KMS-11 (cell line): ENCODE measurements at regions not wholly inside any gene's neighbourhood (a gene's known extent, or its start where the extent isn't known, plus 50 kb on each side); places are given as distances from the start of the nearest gene placed in this dataset.
A peak's percentile ranks its signal among the peaks of the same experiment; 100 is the strongest.

ENCODE experiments used
- H2AFZ ChIP-seq: fragments of 200-600 bp; sonication (generic); 2 replicates; pipeline ENCODE4 v1.6.1; 2016; ENCODE audit warnings: antibody characterized with exemption, mixed run types, low read depth
- H3K27ac ChIP-seq: fragments of 200-600 bp; sonication (generic); 2 replicates; pipeline ENCODE4 v1.6.1; 2016; ENCODE audit warnings: mild to moderate bottlenecking, mixed run types
- H3K27me3 ChIP-seq: fragments of 200-600 bp; sonication (generic); 2 replicates; pipeline ENCODE4 v1.6.1; 2017; ENCODE audit warnings: mild to moderate bottlenecking, low read depth, mixed run types, moderate library complexity; ENCODE audit not compliant: insufficient read depth
- H3K36me3 ChIP-seq: fragments of 200-600 bp; sonication (generic); 2 replicates; pipeline ENCODE4 v1.6.1; 2017; ENCODE audit warnings: mild to moderate bottlenecking, mixed run types; ENCODE audit not compliant: insufficient read depth
- H3K4me1 ChIP-seq: fragments of 200-600 bp; sonication (generic); 2 replicates; pipeline ENCODE4 v1.6.1; 2016; ENCODE audit warnings: mild to moderate bottlenecking, low read depth, mixed run types; ENCODE audit not compliant: poor library complexity, severe bottlenecking
- H3K4me2 ChIP-seq: fragments of 200-600 bp; sonication (generic); 2 replicates; pipeline ENCODE4 v1.7.0; 2016; ENCODE audit warnings: mild to moderate bottlenecking, mixed run types
- H3K4me3 ChIP-seq: fragments of 200-600 bp; sonication (generic); IDR thresholded peaks from 2 replicates; pipeline ENCODE4 v1.6.1; 2017; ENCODE audit warnings: low read depth, low read length, mixed read lengths; ENCODE audit not compliant: insufficient read depth
- H3K79me2 ChIP-seq: fragments of 200-600 bp; sonication (generic); 2 replicates; pipeline ENCODE4 v1.6.1; 2016; ENCODE audit warnings: low read depth, mixed run types; ENCODE audit not compliant: insufficient read depth
- H3K9ac ChIP-seq: fragments of 200-600 bp; sonication (generic); 2 replicates; pipeline ENCODE4 v1.6.1; 2016; ENCODE audit warnings: mild to moderate bottlenecking, mixed run types
- H4K20me1 ChIP-seq: fragments of 200-600 bp; sonication (generic); 2 replicates; pipeline ENCODE4 v1.6.1; 2016; ENCODE audit warnings: mild to moderate bottlenecking, mixed run types; ENCODE audit not compliant: insufficient read depth
- TF ChIP-seq, protein P1 (sequence below): fragments of 200-600 bp; sonication (generic); conservative IDR thresholded peaks from 2 replicates; pipeline ENCODE4 v1.6.1; 2017; ENCODE audit warnings: low read depth, mild to moderate bottlenecking, antibody characterized with exemption, low read length, moderate library complexity, mixed read lengths

DNA sequence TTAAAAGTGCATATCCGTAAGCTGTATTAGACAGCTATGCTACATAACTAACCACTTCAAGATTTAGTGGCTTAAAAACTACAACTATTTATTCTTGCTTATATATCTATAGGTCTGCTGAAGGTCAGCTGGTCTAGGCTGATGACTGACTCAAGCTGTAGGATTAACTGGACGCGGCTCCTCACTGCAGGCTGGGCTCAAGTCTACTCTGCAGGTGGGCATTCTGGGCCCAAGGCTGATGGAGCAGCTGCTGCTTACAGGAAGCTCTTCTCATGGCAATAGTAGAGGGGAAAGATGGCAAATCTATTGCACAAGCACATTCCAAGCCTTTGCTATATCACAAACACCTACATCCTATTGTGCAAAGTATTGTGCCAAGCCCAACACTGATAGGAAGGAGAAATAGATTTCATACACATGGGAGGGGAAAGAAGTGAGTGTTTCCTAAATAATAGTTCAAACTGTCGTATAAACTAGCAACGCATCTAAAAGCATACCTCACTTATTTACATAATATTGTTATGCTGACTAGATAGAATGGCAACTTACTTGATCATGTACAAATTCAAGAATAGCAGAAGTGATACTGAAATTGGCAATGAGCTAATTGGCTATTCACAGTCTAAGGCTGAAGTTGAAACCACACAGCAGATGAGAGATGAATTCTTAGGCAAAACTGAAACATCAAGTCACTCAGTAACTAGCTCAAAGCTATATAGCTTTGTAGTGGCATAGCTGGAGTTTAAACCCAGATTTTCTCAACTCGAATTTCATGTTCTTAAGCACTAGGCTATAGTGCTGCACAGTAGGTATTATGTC, 263.8 kb downstream of the NKX6-1 start:
- Histone ChIP-seq H3K9ac (no peak overlapping the region), H3K36me3 (no peaks in the 10 kb centered on the region), H2AFZ (no peak overlapping the region), H3K4me3 (no peak overlapping the region), H3K4me2 (peak overlapping the region; percentile 27; the same call in 1 of the 2 replicates), H3K4me1 (peaks cover 39% of the 10 kb centered on the region), H3K27ac (no peak overlapping the region; the same call in 1 of the 2 replicates), H4K20me1 (no peaks in the 10 kb centered on the region), H3K27me3 (no peaks in the 10 kb centered on the region), H3K79me2 (no peaks in the 10 kb centered on the region)
- TF ChIP-seq, protein P1, sequence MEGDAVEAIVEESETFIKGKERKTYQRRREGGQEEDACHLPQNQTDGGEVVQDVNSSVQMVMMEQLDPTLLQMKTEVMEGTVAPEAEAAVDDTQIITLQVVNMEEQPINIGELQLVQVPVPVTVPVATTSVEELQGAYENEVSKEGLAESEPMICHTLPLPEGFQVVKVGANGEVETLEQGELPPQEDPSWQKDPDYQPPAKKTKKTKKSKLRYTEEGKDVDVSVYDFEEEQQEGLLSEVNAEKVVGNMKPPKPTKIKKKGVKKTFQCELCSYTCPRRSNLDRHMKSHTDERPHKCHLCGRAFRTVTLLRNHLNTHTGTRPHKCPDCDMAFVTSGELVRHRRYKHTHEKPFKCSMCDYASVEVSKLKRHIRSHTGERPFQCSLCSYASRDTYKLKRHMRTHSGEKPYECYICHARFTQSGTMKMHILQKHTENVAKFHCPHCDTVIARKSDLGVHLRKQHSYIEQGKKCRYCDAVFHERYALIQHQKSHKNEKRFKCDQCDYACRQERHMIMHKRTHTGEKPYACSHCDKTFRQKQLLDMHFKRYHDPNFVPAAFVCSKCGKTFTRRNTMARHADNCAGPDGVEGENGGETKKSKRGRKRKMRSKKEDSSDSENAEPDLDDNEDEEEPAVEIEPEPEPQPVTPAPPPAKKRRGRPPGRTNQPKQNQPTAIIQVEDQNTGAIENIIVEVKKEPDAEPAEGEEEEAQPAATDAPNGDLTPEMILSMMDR: no peak

DNA sequence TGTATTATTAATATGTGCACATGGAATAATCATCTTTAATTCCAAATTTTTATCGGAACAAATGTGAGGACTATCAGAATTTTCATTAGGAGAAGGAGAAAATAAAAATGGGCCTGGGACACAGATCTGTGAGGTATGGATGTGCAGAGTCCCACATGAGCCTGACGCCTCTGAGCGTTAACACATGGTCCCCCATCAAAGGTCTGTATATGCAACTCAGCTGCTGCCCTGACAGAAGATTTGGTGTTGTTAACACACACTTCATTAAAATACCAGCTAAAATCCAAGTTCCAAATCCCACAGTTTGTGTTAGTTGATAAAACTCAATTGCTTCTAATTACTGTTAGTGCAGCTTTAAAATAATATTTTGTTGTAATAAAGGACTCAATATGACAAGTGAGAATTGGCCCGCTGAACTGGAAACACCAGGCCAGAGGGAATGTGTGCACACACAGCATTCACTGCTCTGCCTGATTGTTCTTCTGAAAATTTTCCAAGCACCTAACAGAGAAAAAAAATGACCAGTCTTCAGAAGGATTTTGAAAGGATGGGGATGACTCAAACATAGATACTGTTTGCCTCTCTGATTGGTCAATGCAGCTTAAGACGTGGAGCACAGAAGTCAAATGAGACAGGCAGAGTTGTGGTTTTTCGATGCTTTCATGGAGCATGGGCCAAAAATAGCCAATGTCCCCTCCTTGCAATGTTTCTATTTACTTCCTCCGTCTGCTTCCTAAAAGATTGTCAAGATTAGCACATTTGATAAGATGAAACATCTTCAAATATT, 266.6 kb downstream of the NKX6-1 start:
- Histone ChIP-seq H4K20me1 (no peaks in the 10 kb centered on the region), H3K27me3 (no peaks in the 10 kb centered on the region), H3K36me3 (no peaks in the 10 kb centered on the region), H3K4me2 (no peak overlapping the region), H3K4me3 (no peak overlapping the region), H2AFZ (no peak overlapping the region), H3K79me2 (no peaks in the 10 kb centered on the region), H3K4me1 (peaks cover 26% of the 10 kb centered on the region), H3K9ac (no peak overlapping the region), H3K27ac (no peak overlapping the region)
- TF ChIP-seq, protein P1: no peak

DNA sequence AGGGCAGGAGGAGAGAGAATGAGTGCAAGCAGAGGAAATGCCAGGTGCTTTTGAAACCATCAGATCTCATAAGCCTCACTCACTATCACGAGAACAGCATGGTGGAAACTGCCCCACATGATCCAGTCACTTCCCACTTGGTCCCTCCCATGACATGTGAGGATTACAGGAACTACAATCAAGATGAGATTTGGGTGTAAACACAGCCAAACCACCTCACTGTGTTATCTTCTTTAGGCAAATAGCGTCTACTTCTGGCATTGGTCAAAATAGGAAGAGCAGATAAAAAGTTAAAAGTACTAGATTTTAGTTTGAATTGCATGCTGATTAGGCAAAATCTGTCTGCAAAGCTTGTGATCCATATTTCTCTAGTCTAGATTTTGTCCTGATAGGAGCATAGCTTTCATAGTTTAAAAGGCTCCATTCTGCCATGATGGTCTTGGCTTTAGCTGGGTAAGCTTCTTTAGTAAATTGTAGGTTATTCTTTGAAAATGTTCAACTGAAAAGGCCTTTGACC, 267.5 kb downstream of the NKX6-1 start:
- H3K9ac ChIP-seq: no peak overlapping the region
- no peaks in the 10 kb centered on the region for H3K27me3 ChIP-seq
- H3K4me1 ChIP-seq: peaks cover 20% of the 10 kb centered on the region
- H3K4me2 ChIP-seq: no peak overlapping the region
- no peak overlapping the region for H3K27ac ChIP-seq
- no peak overlapping the region for H3K4me3 ChIP-seq
- no peaks in the 10 kb centered on the region for H3K36me3 ChIP-seq
- no peaks in the 10 kb centered on the region for H4K20me1 ChIP-seq
- H2AFZ ChIP-seq: no peak overlapping the region
- H3K79me2 ChIP-seq: no peaks in the 10 kb centered on the region
- TF ChIP-seq, protein P1: no peak

DNA sequence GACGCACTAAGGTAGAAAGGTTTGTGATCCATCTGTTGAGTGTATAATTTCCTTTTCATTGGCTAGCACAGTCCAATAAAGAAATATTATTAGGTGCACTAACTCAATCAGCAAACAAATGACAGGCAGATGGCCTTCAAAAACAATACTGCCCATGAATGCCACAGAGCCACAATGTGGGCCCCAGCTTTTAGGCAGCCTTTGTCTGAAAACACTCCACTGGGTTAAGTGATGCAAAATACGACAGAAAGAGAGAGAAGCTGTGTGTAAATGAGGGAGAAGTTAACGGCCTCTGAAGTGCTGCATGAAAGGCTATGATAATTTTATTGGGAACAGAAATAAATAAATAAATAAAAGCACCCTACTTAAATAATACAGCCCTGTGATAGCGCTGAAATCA, 274.6 kb downstream of the NKX6-1 start:
- Histone ChIP-seq H3K27me3 (no peaks in the 10 kb centered on the region), H3K9ac (no peak overlapping the region), H3K4me2 (no peak overlapping the region), H3K36me3 (no peaks in the 10 kb centered on the region), H3K27ac (no peak overlapping the region), H3K79me2 (no peaks in the 10 kb centered on the region), H3K4me1 (no peaks in the 10 kb centered on the region), H3K4me3 (no peak overlapping the region), H2AFZ (no peak overlapping the region), H4K20me1 (no peaks in the 10 kb centered on the region)
- TF ChIP-seq, protein P1: no peak
